Tibial artery (tissue), 4 donors: ENCODE measurements at regions not wholly inside any gene's neighbourhood (a gene's known extent, or its start where the extent isn't known, plus 50 kb on each side); places are given as distances from the start of the nearest gene placed in this dataset.

ENCODE experiments used
- DNase-seq, 2 donors: peaks; one replicate each; pipeline ENCODE4 v3.0.0-alpha.2; 2019
- H3K27ac ChIP-seq, 2 donors: fragments of 200-600 bp; sonication (generic) in 1 of 2; 1 replicate in 1 of 2; 2 replicates in 1 of 2; pipeline ENCODE4 v1.5.1; 2018 to 2019; ENCODE audit warnings: mild to moderate bottlenecking in 1 of 2
- H3K27me3 ChIP-seq, 2 donors: fragments of 200-600 bp; sonication (generic) in 1 of 2; one replicate each; pipeline versions ENCODE4 v1.5.1 to v1.6.0; 2016 to 2019
- H3K36me3 ChIP-seq, 3 donors: fragments of 200-600 bp; sonication (generic) in 2 of 3; one replicate each; pipeline ENCODE4 v1.5.1; 2016 to 2019; ENCODE audit warnings: mild to moderate bottlenecking in 2 of 3
- H3K4me1 ChIP-seq, 4 donors: fragments of 200-600 bp; sonication (generic) in 2 of 4; 1 replicate in 3 of 4; 2 replicates in 1 of 4; pipeline ENCODE4 v1.5.1; 2016 to 2019
- H3K4me3 ChIP-seq, 2 donors: fragments of 200-600 bp; sonication (generic) in 1 of 2; 1 replicate in 1 of 2; 2 replicates in 1 of 2; pipeline ENCODE4 v1.5.1; 2018 to 2019; ENCODE audit warnings: mild to moderate bottlenecking in 2 of 2
- H3K9me3 ChIP-seq, 3 donors: fragments of 200-600 bp; sonication (generic) in 1 of 3; one replicate each; pipeline ENCODE4 v1.5.1; 2016 to 2019
- intact Hi-C: fragments of 100-400 bp; cut with DNase I; formaldehyde crosslinking; loops from one replicate; pipeline ENCODE4 v1.15.0; 2023; ENCODE audit warnings: low total_unique reads
- TF ChIP-seq, protein P1 (sequence below), 2 experiments: fragments of 200-600 bp in 1 of 2; fragments of 450-650 bp in 1 of 2; IDR thresholded peaks; one replicate each; pipeline ENCODE4 v1.5.1; 2017 to 2019; ENCODE audit warnings: antibody characterized with exemption in 2 of 2, mild to moderate bottlenecking in 1 of 2, moderate library complexity in 1 of 2

DNA sequence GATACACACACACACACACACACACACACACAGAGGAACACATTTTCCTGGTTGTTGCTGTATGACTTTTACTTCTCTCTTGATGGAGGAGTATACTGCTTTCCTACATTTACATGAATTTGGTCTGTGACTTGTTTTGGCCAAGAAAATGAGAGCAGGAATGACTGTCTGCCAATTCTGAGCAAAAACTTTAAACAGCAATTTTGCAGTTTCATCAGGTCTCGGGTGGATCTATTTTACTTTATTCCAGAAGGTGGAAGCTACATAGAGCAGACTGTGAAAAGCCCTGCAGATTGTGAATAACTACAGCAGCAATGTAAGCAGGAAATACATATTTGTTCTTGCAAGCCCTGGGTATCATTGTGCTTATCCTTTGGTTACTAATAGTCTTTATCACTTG, 1350.0 kb upstream of the EPHA6 start:
- H3K9me3 ChIP-seq: no peaks in the 10 kb centered on the region
- no peaks in the 10 kb centered on the region for H3K4me1 ChIP-seq
- H3K36me3 ChIP-seq: no peaks in the 10 kb centered on the region
- intact Hi-C loops: no loop called here
- no peaks in the 10 kb centered on the region for H3K27me3 ChIP-seq
- TF ChIP-seq, protein P1, sequence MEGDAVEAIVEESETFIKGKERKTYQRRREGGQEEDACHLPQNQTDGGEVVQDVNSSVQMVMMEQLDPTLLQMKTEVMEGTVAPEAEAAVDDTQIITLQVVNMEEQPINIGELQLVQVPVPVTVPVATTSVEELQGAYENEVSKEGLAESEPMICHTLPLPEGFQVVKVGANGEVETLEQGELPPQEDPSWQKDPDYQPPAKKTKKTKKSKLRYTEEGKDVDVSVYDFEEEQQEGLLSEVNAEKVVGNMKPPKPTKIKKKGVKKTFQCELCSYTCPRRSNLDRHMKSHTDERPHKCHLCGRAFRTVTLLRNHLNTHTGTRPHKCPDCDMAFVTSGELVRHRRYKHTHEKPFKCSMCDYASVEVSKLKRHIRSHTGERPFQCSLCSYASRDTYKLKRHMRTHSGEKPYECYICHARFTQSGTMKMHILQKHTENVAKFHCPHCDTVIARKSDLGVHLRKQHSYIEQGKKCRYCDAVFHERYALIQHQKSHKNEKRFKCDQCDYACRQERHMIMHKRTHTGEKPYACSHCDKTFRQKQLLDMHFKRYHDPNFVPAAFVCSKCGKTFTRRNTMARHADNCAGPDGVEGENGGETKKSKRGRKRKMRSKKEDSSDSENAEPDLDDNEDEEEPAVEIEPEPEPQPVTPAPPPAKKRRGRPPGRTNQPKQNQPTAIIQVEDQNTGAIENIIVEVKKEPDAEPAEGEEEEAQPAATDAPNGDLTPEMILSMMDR (IDR thresholded peaks at IDR 0.05): no peak
- no peak for DNase-seq
- no peak overlapping the region for H3K4me3 ChIP-seq
- H3K27ac ChIP-seq: no peak overlapping the region

DNA sequence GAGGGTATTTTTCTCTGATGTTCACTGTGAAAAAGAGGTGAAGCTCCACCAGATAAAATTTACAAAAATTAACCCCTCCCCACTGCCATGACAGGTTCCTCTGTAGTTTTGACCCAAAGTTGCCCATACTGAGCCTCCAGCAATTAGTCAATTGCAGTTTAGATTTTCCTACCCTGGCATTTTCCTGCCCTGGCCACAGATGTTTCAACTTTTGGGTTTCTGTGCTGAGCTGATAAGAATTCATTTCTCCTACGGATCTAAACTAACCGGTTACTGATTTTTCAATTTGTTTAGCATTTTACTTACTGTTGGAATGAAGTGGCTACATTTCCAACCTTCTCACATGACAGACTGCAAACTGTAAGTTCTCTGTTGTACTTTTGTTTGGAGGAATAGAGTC, 1346.1 kb upstream of the EPHA6 start:
- Histone ChIP-seq H3K27me3 (no peaks in the 10 kb centered on the region), H3K9me3 (no peaks in the 10 kb centered on the region), H3K4me1 (no peaks in the 10 kb centered on the region), H3K27ac (no peak overlapping the region), H3K36me3 (no peaks in the 10 kb centered on the region), H3K4me3 (no peak overlapping the region)
- TF ChIP-seq, protein P1 (IDR thresholded peaks at IDR 0.05): no peak
- no peak for DNase-seq
- intact Hi-C loops: no loop called here

DNA sequence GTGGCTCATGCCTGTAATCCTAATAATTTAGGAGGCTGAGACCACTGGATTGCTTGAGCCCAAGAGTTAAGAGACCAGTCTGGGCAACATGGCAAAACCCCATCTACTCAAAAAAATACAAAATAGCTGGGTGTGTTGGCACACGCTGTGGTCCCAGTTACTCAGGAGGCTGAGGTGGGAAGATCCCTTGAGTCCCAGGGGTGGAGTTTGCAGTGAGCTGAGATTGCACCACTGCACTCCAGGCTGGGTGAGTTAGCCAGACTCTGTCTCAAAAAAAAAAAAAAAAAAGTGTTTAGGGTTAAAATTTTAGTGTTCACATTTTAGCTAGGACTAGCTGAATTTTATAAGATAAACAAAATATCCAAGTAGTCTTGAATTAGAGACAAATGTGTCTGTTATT, 1340.1 kb upstream of the EPHA6 start:
- no peaks in the 10 kb centered on the region for H3K36me3 ChIP-seq
- intact Hi-C loops: no loop called here
- H3K27me3 ChIP-seq: no peaks in the 10 kb centered on the region
- no peak for DNase-seq
- TF ChIP-seq, protein P1 (IDR thresholded peaks at IDR 0.05): no peak
- H3K27ac ChIP-seq: no peak overlapping the region
- no peaks in the 10 kb centered on the region for H3K9me3 ChIP-seq
- no peaks in the 10 kb centered on the region for H3K4me1 ChIP-seq
- H3K4me3 ChIP-seq: no peak overlapping the region

DNA sequence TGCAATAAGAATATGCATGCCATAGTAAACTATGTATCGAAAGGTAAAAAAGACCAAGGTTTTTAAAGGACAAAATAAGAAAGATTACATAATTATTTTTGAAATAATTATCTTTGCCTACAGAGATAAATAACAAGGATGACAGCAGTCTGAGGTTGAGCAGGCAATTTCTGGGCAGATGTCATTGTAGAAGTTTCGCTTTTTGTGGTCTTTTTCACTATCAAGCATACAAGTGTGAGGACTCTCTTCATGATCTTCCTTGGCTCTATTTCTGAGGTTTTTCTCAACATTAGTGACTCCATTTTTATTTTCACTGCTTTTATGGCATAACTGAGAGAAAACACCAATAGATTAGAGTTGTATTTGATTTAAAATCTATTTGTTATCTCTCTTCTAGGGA, 1337.9 kb upstream of the EPHA6 start:
- no peaks in the 10 kb centered on the region for H3K36me3 ChIP-seq
- no peaks in the 10 kb centered on the region for H3K27me3 ChIP-seq
- no peak for DNase-seq
- intact Hi-C loops: no loop called here
- TF ChIP-seq, protein P1 (IDR thresholded peaks at IDR 0.05): no peak
- H3K4me1 ChIP-seq: no peaks in the 10 kb centered on the region
- H3K4me3 ChIP-seq: no peak overlapping the region
- no peak overlapping the region for H3K27ac ChIP-seq
- no peaks in the 10 kb centered on the region for H3K9me3 ChIP-seq

DNA sequence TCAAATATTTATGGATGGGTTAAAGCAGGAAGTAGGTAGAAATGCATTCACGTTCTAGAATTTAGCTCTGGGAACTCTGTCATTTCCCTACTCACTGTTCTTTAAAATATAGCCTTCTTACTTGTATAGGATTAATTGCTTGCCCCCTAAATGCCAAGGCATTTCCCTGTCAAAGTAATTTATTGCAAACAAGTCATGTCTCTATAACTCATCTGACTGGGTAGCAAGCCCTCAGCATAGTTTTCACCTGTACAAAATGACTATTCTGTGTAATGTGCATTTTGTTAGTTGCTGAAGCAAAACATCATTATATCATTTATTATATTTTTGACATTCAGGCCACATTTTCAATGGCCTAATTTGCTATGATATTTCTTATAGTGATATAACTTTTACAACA, 1308.2 kb upstream of the EPHA6 start:
- H3K36me3 ChIP-seq: no peaks in the 10 kb centered on the region
- H3K27ac ChIP-seq: no peak overlapping the region
- DNase-seq: no peak
- no peaks in the 10 kb centered on the region for H3K9me3 ChIP-seq
- no peak overlapping the region for H3K4me3 ChIP-seq
- intact Hi-C loops: no loop called here
- TF ChIP-seq, protein P1 (IDR thresholded peaks at IDR 0.05): no peak
- H3K4me1 ChIP-seq: no peaks in the 10 kb centered on the region
- no peaks in the 10 kb centered on the region for H3K27me3 ChIP-seq

DNA sequence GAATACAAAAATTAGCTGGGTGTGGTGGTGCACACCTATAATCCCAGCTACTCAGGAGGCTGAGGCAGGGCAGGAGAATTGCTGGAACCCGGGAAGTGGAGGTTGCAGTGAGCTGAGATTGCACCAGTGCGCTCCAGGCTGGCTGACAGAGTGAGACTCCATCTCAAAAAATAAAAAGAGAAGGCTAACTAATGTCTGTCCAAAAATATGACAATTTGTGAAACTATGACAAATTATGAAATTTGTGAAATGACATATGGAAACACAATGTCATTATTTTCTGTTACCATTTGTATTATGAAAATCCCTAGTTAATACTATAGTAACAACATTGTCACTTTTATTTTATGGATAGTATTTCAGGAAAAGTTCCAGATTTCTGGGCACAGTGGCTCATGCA, 1306.3 kb upstream of the EPHA6 start:
- H3K36me3 ChIP-seq: no peaks in the 10 kb centered on the region
- no peaks in the 10 kb centered on the region for H3K27me3 ChIP-seq
- no peak for DNase-seq
- TF ChIP-seq, protein P1 (IDR thresholded peaks at IDR 0.05): no peak
- no peak overlapping the region for H3K4me3 ChIP-seq
- no peaks in the 10 kb centered on the region for H3K4me1 ChIP-seq
- no peaks in the 10 kb centered on the region for H3K9me3 ChIP-seq
- intact Hi-C loops: no loop called here
- no peak overlapping the region for H3K27ac ChIP-seq
